ENCODE measurements at regions not wholly inside any gene's neighbourhood (a gene's known extent, or its start where the extent isn't known, plus 50 kb on each side); places are given as distances from the start of the nearest gene placed in this dataset.

- no peaks in the 10 kb centered on the region for H3K27me3 Mint-ChIP-seq (ENCODE audit: unreplicated experiment)
- no peak overlapping the region for H3K4me3 Mint-ChIP-seq (ENCODE audit: unreplicated experiment)
- H3K36me3 Mint-ChIP-seq (ENCODE audit: unreplicated experiment): no peaks in the 10 kb centered on the region
- peaks cover 2% of the 10 kb centered on the region for H3K9me3 Mint-ChIP-seq (ENCODE audit: unreplicated experiment)
- no peak overlapping the region for H3K27ac Mint-ChIP-seq (ENCODE audit: unreplicated experiment)
- peaks cover 19% of the 10 kb centered on the region for H3K4me1 Mint-ChIP-seq (ENCODE audit: low read depth, unreplicated experiment)
- TF ChIP-seq CTCF (IDR thresholded peaks at IDR 0.05; ENCODE audit: partially characterized antibody, unreplicated experiment): no peak
- no peak for DNase-seq
Measured at GRCh38 chr4:14338585-14339265, 663.6 kb upstream of the CPEB2 start.

- Mint-ChIP-seq H3K36me3 (ENCODE audit: unreplicated experiment) (no peaks in the 10 kb centered on the region), H3K27ac (ENCODE audit: unreplicated experiment) (peak overlapping the region; percentile 57), H3K4me3 (ENCODE audit: unreplicated experiment) (no peak overlapping the region), H3K9me3 (ENCODE audit: unreplicated experiment) (peaks cover 2% of the 10 kb centered on the region), H3K4me1 (ENCODE audit: low read depth, unreplicated experiment) (peaks cover 19% of the 10 kb centered on the region), H3K27me3 (ENCODE audit: unreplicated experiment) (no peaks in the 10 kb centered on the region)
- no peak for TF ChIP-seq CTCF (IDR thresholded peaks at IDR 0.05; ENCODE audit: partially characterized antibody, unreplicated experiment)
- DNase-seq: no peak
Measured at GRCh38 chr4:14339715-14340114, 662.6 kb upstream of the CPEB2 start.

GRCh38 chr4:14340321-14340720, 662.0 kb upstream of the CPEB2 start:
- Mint-ChIP-seq H3K27ac (ENCODE audit: unreplicated experiment) (peak overlapping the region; percentile 57), H3K4me1 (ENCODE audit: low read depth, unreplicated experiment) (peaks cover 19% of the 10 kb centered on the region), H3K36me3 (ENCODE audit: unreplicated experiment) (no peaks in the 10 kb centered on the region), H3K27me3 (ENCODE audit: unreplicated experiment) (no peaks in the 10 kb centered on the region), H3K4me3 (ENCODE audit: unreplicated experiment) (no peak overlapping the region), H3K9me3 (ENCODE audit: unreplicated experiment) (peaks cover 2% of the 10 kb centered on the region)
- DNase-seq: no peak
- TF ChIP-seq CTCF (IDR thresholded peaks at IDR 0.05; ENCODE audit: partially characterized antibody, unreplicated experiment): no peak

GRCh38 chr4:14343961-14344360, 658.3 kb upstream of the CPEB2 start:
- peaks cover 2% of the 10 kb centered on the region for H3K27me3 Mint-ChIP-seq (ENCODE audit: unreplicated experiment)
- H3K9me3 Mint-ChIP-seq (ENCODE audit: unreplicated experiment): peaks cover 2% of the 10 kb centered on the region
- H3K36me3 Mint-ChIP-seq (ENCODE audit: unreplicated experiment): no peaks in the 10 kb centered on the region
- H3K27ac Mint-ChIP-seq (ENCODE audit: unreplicated experiment): no peak overlapping the region
- peaks cover 26% of the 10 kb centered on the region for H3K4me1 Mint-ChIP-seq (ENCODE audit: low read depth, unreplicated experiment)
- no peak overlapping the region for H3K4me3 Mint-ChIP-seq (ENCODE audit: unreplicated experiment)
- TF ChIP-seq CTCF (IDR thresholded peaks at IDR 0.05; ENCODE audit: partially characterized antibody, unreplicated experiment): no peak
- DNase-seq: no peak

GRCh38 chr4:14345356-14345775, 656.9 kb upstream of the CPEB2 start:
- TF ChIP-seq CTCF (IDR thresholded peaks at IDR 0.05; ENCODE audit: partially characterized antibody, unreplicated experiment): no peak
- peaks cover 17% of the 10 kb centered on the region for H3K4me1 Mint-ChIP-seq (ENCODE audit: low read depth, unreplicated experiment)
- H3K4me3 Mint-ChIP-seq (ENCODE audit: unreplicated experiment): no peak overlapping the region
- no peak for DNase-seq
- peaks cover 2% of the 10 kb centered on the region for H3K27me3 Mint-ChIP-seq (ENCODE audit: unreplicated experiment)
- no peaks in the 10 kb centered on the region for H3K36me3 Mint-ChIP-seq (ENCODE audit: unreplicated experiment)
- H3K27ac Mint-ChIP-seq (ENCODE audit: unreplicated experiment): no peak overlapping the region
- H3K9me3 Mint-ChIP-seq (ENCODE audit: unreplicated experiment): peaks cover 2% of the 10 kb centered on the region

Data from glutamatergic neuron (in vitro differentiated cells).